ENCODE measurements at regions not wholly inside any gene's neighbourhood (a gene's known extent, or its start where the extent isn't known, plus 50 kb on each side); places are given as distances from the start of the nearest gene placed in this dataset.

- CTCF ChIA-PET, result no interaction called here
- intact Hi-C loops (cut with DNase I, micrococcal nuclease), result loop anchor here (2.0 to 5.0 kb wide), 4 partner anchors 40 to 283 kb away; no protein-coding TSS in a partner anchor
- H3K9me3 Mint-ChIP-seq (ENCODE audit: low read depth), result no peaks in the 10 kb centered on the region
- POLR2A ChIA-PET, result no interaction called here
- H3K27ac Mint-ChIP-seq, result no peak overlapping the region
- H3K4me3 Mint-ChIP-seq, result no peak overlapping the region
- H3K36me3 Mint-ChIP-seq (ENCODE audit: low read depth), result no peaks in the 10 kb centered on the region
- no peaks in the 10 kb centered on the region for H3K27me3 Mint-ChIP-seq
- no peak for ATAC-seq
- H3K4me1 Mint-ChIP-seq, result peaks cover 40% of the 10 kb centered on the region
- DNase-seq, result no peak
Measured at GRCh38 chr1:193419295-193419694, 232.9 kb upstream of the B3GALT2 start.

- Mint-ChIP-seq H3K4me1 (peaks cover 40% of the 10 kb centered on the region), H3K36me3 (ENCODE audit: low read depth) (no peaks in the 10 kb centered on the region), H3K27me3 (no peaks in the 10 kb centered on the region), H3K27ac (no peak overlapping the region), H3K9me3 (ENCODE audit: low read depth) (no peaks in the 10 kb centered on the region), H3K4me3 (peak overlapping the region; percentile 59)
- POLR2A ChIA-PET, result no interaction called here
- DNase-seq (no peak), ATAC-seq (peak; percentile 24)
- CTCF ChIA-PET, result no interaction called here
- intact Hi-C loops (cut with DNase I, micrococcal nuclease), result loop anchor here (2.0 to 5.0 kb wide), 4 partner anchors 40 to 284 kb away; no protein-coding TSS in a partner anchor
Measured at GRCh38 chr1:193418745-193419058, 232.3 kb upstream of the B3GALT2 start.

GRCh38 chr1:193417945-193418744 is 231.7 kb upstream of the B3GALT2 start:
- POLR2A ChIA-PET, result interaction anchor here (0.6 kb wide), 1 partner anchor 50 kb away, joined by 3 read pairs; no protein-coding TSS in a partner anchor
- CTCF ChIA-PET, result interaction anchor here (0.7 kb wide), 1 partner anchor 428 kb away, joined by 3 read pairs; no protein-coding TSS in a partner anchor
- DNase-seq, result no peak

GRCh38 chr1:193417403-193417802 is 231.0 kb upstream of the B3GALT2 start:
- intact Hi-C loops (cut with DNase I, micrococcal nuclease), result loop anchor here in 1 of 2 experiments (5.0 kb wide), 2 partner anchors 150 to 285 kb away; no protein-coding TSS in a partner anchor
- ATAC-seq, result peak; percentile 25
- H3K4me1 Mint-ChIP-seq, result peaks cover 50% of the 10 kb centered on the region
- peaks cover 4% of the 10 kb centered on the region for H3K36me3 Mint-ChIP-seq (ENCODE audit: low read depth)
- H3K27ac Mint-ChIP-seq, result peak overlapping the region; percentile 68
- H3K4me3 Mint-ChIP-seq, result no peak overlapping the region
- DNase-seq, result peak; percentile 41
- ChIA-PET POLR2A (interaction anchor here (0.6 kb wide), 1 partner anchor 49 kb away, joined by 3 read pairs; no protein-coding TSS in a partner anchor), CTCF (interaction anchor here (0.7 kb wide), 1 partner anchor 429 kb away, joined by 3 read pairs; no protein-coding TSS in a partner anchor)
- no peaks in the 10 kb centered on the region for H3K27me3 Mint-ChIP-seq
- H3K9me3 Mint-ChIP-seq (ENCODE audit: low read depth), result peaks cover 4% of the 10 kb centered on the region

More at GRCh38 chr1:193417945-193418744, 231.7 kb upstream of the B3GALT2 start:
- Mint-ChIP-seq H3K4me1 (peaks cover 43% of the 10 kb centered on the region), H3K36me3 (ENCODE audit: low read depth) (peaks cover 4% of the 10 kb centered on the region), H3K4me3 (peak overlapping the region; percentile 59), H3K27me3 (no peaks in the 10 kb centered on the region), H3K9me3 (ENCODE audit: low read depth) (peaks cover 3% of the 10 kb centered on the region), H3K27ac (peak overlapping the region; percentile 68)
- peak; percentile 94 for ATAC-seq
- intact Hi-C loops (cut with DNase I, micrococcal nuclease), result loop anchor here (2.0 to 5.0 kb wide), 4 partner anchors 41 to 284 kb away; no protein-coding TSS in a partner anchor

GRCh38 chr1:193416226-193417024 is 230.0 kb upstream of the B3GALT2 start:
- H3K4me3 Mint-ChIP-seq, result no peak overlapping the region

GRCh38 chr1:193415256-193415655 is 228.8 kb upstream of the B3GALT2 start:
- Mint-ChIP-seq H3K27me3 (no peaks in the 10 kb centered on the region), H3K9me3 (ENCODE audit: low read depth) (peaks cover 4% of the 10 kb centered on the region), H3K4me3 (no peak overlapping the region), H3K4me1 (peaks cover 62% of the 10 kb centered on the region), H3K36me3 (ENCODE audit: low read depth) (peaks cover 4% of the 10 kb centered on the region), H3K27ac (no peak overlapping the region)
- ATAC-seq (no peak), DNase-seq (no peak)
- CTCF ChIA-PET, result no interaction called here
- POLR2A ChIA-PET, result interaction anchor here (0.6 kb wide), 1 partner anchor 360 kb away, joined by 3 read pairs; no protein-coding TSS in a partner anchor
- intact Hi-C loops (cut with DNase I, micrococcal nuclease), result loop anchor here in 1 of 2 experiments (5.0 kb wide), 2 partner anchors 152 to 287 kb away; no protein-coding TSS in a partner anchor

More at GRCh38 chr1:193416226-193417024, 230.0 kb upstream of the B3GALT2 start:
- ChIA-PET POLR2A (interaction anchor here (0.8 kb wide), 1 partner anchor 131 kb away, joined by 3 read pairs; no protein-coding TSS in a partner anchor), CTCF (no interaction called here)
- Mint-ChIP-seq H3K27me3 (no peaks in the 10 kb centered on the region), H3K27ac (no peak overlapping the region), H3K4me1 (peaks cover 59% of the 10 kb centered on the region), H3K36me3 (ENCODE audit: low read depth) (peaks cover 4% of the 10 kb centered on the region), H3K9me3 (ENCODE audit: low read depth) (peaks cover 4% of the 10 kb centered on the region)
- DNase-seq, result no peak
- intact Hi-C loops (cut with DNase I, micrococcal nuclease), result loop anchor here in 1 of 2 experiments (5.0 kb wide), 2 partner anchors 151 to 286 kb away; no protein-coding TSS in a partner anchor
- no peak for ATAC-seq

GRCh38 chr1:193413376-193413775 is 227.0 kb upstream of the B3GALT2 start:
- POLR2A ChIA-PET, result no interaction called here
- intact Hi-C loops (cut with DNase I, micrococcal nuclease), result loop anchor here (2.0 to 5.0 kb wide), 3 partner anchors 44 to 449 kb away; no protein-coding TSS in a partner anchor
- Mint-ChIP-seq H3K4me1 (peaks cover 49% of the 10 kb centered on the region), H3K4me3 (no peak overlapping the region), H3K9me3 (ENCODE audit: low read depth) (peaks cover 4% of the 10 kb centered on the region), H3K36me3 (ENCODE audit: low read depth) (peaks cover 4% of the 10 kb centered on the region), H3K27ac (peak overlapping the region; percentile 23), H3K27me3 (no peaks in the 10 kb centered on the region)
- DNase-seq (no peak), ATAC-seq (no peak)
- CTCF ChIA-PET, result no interaction called here

- Mint-ChIP-seq H3K36me3 (ENCODE audit: low read depth) (peaks cover 4% of the 10 kb centered on the region), H3K4me3 (no peak overlapping the region), H3K27ac (peak overlapping the region; percentile 24), H3K4me1 (peaks cover 43% of the 10 kb centered on the region), H3K27me3 (no peaks in the 10 kb centered on the region), H3K9me3 (ENCODE audit: low read depth) (peaks cover 4% of the 10 kb centered on the region)
- CTCF ChIA-PET, result no interaction called here
- DNase-seq (no peak), ATAC-seq (no peak)
- POLR2A ChIA-PET, result no interaction called here
- intact Hi-C loops (cut with DNase I, micrococcal nuclease), result loop anchor here (2.0 to 5.0 kb wide), 3 partner anchors 45 to 450 kb away; no protein-coding TSS in a partner anchor
Measured at GRCh38 chr1:193412748-193413147, 226.3 kb upstream of the B3GALT2 start.

GRCh38 chr1:193411714-193412113 is 225.3 kb upstream of the B3GALT2 start:
- intact Hi-C loops (cut with DNase I, micrococcal nuclease), result loop anchor here (2.0 to 5.0 kb wide), 4 partner anchors 46 to 451 kb away; no protein-coding TSS in a partner anchor
- peak; percentile 15 for DNase-seq
- CTCF ChIA-PET, result interaction anchor here (0.6 to 1.0 kb wide), 2 partner anchors 178 to 230 kb away, joined by 3 read pairs; no protein-coding TSS in a partner anchor
- Mint-ChIP-seq H3K36me3 (ENCODE audit: low read depth) (peaks cover 4% of the 10 kb centered on the region), H3K27ac (peak overlapping the region; percentile 82), H3K9me3 (ENCODE audit: low read depth) (peaks cover 4% of the 10 kb centered on the region), H3K4me1 (peaks cover 39% of the 10 kb centered on the region), H3K4me3 (peak overlapping the region; percentile 32), H3K27me3 (no peaks in the 10 kb centered on the region)
- peak; percentile 85 for ATAC-seq
- POLR2A ChIA-PET, result interaction anchor here (0.6 kb wide), 1 partner anchor 67 kb away, joined by 4 read pairs; no protein-coding TSS in a partner anchor

GRCh38 chr1:193411215-193411614 is 224.8 kb upstream of the B3GALT2 start:
- Mint-ChIP-seq H3K27me3 (no peaks in the 10 kb centered on the region), H3K36me3 (ENCODE audit: low read depth) (peaks cover 4% of the 10 kb centered on the region), H3K4me3 (no peak overlapping the region), H3K27ac (no peak overlapping the region), H3K4me1 (peaks cover 38% of the 10 kb centered on the region), H3K9me3 (ENCODE audit: low read depth) (peaks cover 4% of the 10 kb centered on the region)
- POLR2A ChIA-PET, result no interaction called here
- ATAC-seq (no peak), DNase-seq (no peak)
- intact Hi-C loops (cut with DNase I, micrococcal nuclease), result loop anchor here (2.0 to 5.0 kb wide), 3 partner anchors 46 to 451 kb away; no protein-coding TSS in a partner anchor
- CTCF ChIA-PET, result interaction anchor here (0.6 to 1.0 kb wide), 2 partner anchors 177 to 230 kb away, joined by 3 read pairs; no protein-coding TSS in a partner anchor
